GM21447 (cell line): ENCODE measurements at regions not wholly inside any gene's neighbourhood (a gene's known extent, or its start where the extent isn't known, plus 50 kb on each side); places are given as distances from the start of the nearest gene placed in this dataset.
A peak's percentile ranks its signal among the peaks of the same experiment; 100 is the strongest.

Source experiments
- ATAC-seq: cut with Tn5 transposase; IDR thresholded peaks from one replicate; pipeline ENCODE4 v1.9.1; 2021; ENCODE audit not compliant: unreplicated experiment

- ATAC-seq, result no peak
Observed at GRCh38 chr1:175894581-175894980, 151.2 kb upstream of the TNR start.

GRCh38 chr1:175893192-175893591, 149.8 kb upstream of the TNR start:
- no peak for ATAC-seq

- no peak for ATAC-seq
Observed at GRCh38 chr1:175892686-175893085, 149.3 kb upstream of the TNR start.

- no peak for ATAC-seq
Observed at GRCh38 chr1:175891783-175892309, 148.5 kb upstream of the TNR start.

GRCh38 chr1:175890958-175891357, 147.6 kb upstream of the TNR start:
- ATAC-seq, result no peak

- no peak for ATAC-seq
Observed at GRCh38 chr1:175889848-175890247, 146.5 kb upstream of the TNR start.

- no peak for ATAC-seq
Observed at GRCh38 chr1:175888996-175889395, 145.6 kb upstream of the TNR start.

- peak; percentile 81 for ATAC-seq
Observed at GRCh38 chr1:175887981-175888428, 144.6 kb upstream of the TNR start.

- ATAC-seq, result no peak
Observed at GRCh38 chr1:175887521-175887920, 144.1 kb upstream of the TNR start.

GRCh38 chr1:175885326-175885725, 141.9 kb upstream of the TNR start:
- no peak for ATAC-seq

- ATAC-seq, result no peak
Observed at GRCh38 chr1:175884369-175884768, 141.0 kb upstream of the TNR start.

GRCh38 chr1:175882192-175882591, 138.8 kb upstream of the TNR start:
- ATAC-seq, result no peak

GRCh38 chr1:175881246-175881976, 138.0 kb upstream of the TNR start:
- ATAC-seq, result no peak

GRCh38 chr1:175878775-175879174, 135.4 kb upstream of the TNR start:
- ATAC-seq, result no peak

GRCh38 chr1:175877939-175878737, 134.7 kb upstream of the TNR start:
- ATAC-seq, result no peak

- no peak for ATAC-seq
Observed at GRCh38 chr1:175875556-175875955, 132.2 kb upstream of the TNR start.

- ATAC-seq, result no peak
Observed at GRCh38 chr1:175874081-175874480, 130.7 kb upstream of the TNR start.

- ATAC-seq, result peak; percentile 75
Observed at GRCh38 chr1:175873290-175873935, 130.0 kb upstream of the TNR start.

- no peak for ATAC-seq
Observed at GRCh38 chr1:175872588-175872987, 129.2 kb upstream of the TNR start.

- ATAC-seq, result no peak
Observed at GRCh38 chr1:175871647-175872046, 128.3 kb upstream of the TNR start.

- ATAC-seq, result no peak
Observed at GRCh38 chr1:175870217-175870616, 126.8 kb upstream of the TNR start.

GRCh38 chr1:175866776-175867175, 123.4 kb upstream of the TNR start:
- ATAC-seq, result no peak
